Endothelial cell (in vitro differentiated cells): ENCODE measurements at regions not wholly inside any gene's neighbourhood (a gene's known extent, or its start where the extent isn't known, plus 50 kb on each side); places are given as distances from the start of the nearest gene placed in this dataset.

ENCODE experiments used
- DNase-seq: peaks from one replicate; pipeline ENCODE4 v3.0.0; 2021; ENCODE audit warnings: low spot score
- H3K27ac Mint-ChIP-seq: one replicate; pipeline ENCODE4 v1.8.0; 2021; ENCODE audit warnings: mixed read lengths, inconsistent platforms; ENCODE audit not compliant: unreplicated experiment
- H3K27me3 Mint-ChIP-seq: one replicate; pipeline ENCODE4 v1.8.0; 2021; ENCODE audit warnings: mild to moderate bottlenecking, moderate library complexity, mixed read lengths, inconsistent platforms; ENCODE audit not compliant: unreplicated experiment
- H3K36me3 Mint-ChIP-seq: one replicate; pipeline ENCODE4 v1.8.0; 2021; ENCODE audit warnings: mild to moderate bottlenecking, low read depth, mixed read lengths, inconsistent platforms; ENCODE audit not compliant: unreplicated experiment
- H3K4me1 Mint-ChIP-seq: one replicate; pipeline ENCODE4 v1.8.0; 2021; ENCODE audit warnings: mild to moderate bottlenecking, mixed read lengths, inconsistent platforms; ENCODE audit not compliant: unreplicated experiment
- H3K4me3 Mint-ChIP-seq: one replicate; pipeline ENCODE4 v1.8.0; 2021; ENCODE audit warnings: mild to moderate bottlenecking, mixed read lengths, inconsistent platforms; ENCODE audit not compliant: unreplicated experiment
- H3K9me3 Mint-ChIP-seq: one replicate; pipeline ENCODE4 v1.8.0; 2021; ENCODE audit warnings: mixed read lengths, inconsistent platforms; ENCODE audit not compliant: unreplicated experiment
- CTCF ChIP-seq: fragments of 200-600 bp; sonication (generic); IDR thresholded peaks from one replicate; pipeline ENCODE4 v1.5.0; 2021; ENCODE audit warnings: antibody characterized with exemption; ENCODE audit not compliant: unreplicated experiment

- DNase-seq = no peak
Observed at GRCh38 chr2:8256905-8257304, 425.0 kb upstream of the ID2 start.

GRCh38 chr2:8257502-8257901 is 424.4 kb upstream of the ID2 start:
- Mint-ChIP-seq H3K4me1 (peaks cover 28% of the 10 kb centered on the region), H3K4me3 (no peak overlapping the region), H3K27me3 (no peaks in the 10 kb centered on the region), H3K9me3 (no peaks in the 10 kb centered on the region), H3K36me3 (no peaks in the 10 kb centered on the region), H3K27ac (no peak overlapping the region)
- DNase-seq = no peak
- no peak for TF ChIP-seq CTCF

More at GRCh38 chr2:8256905-8257304, 425.0 kb upstream of the ID2 start:
- Mint-ChIP-seq H3K4me1 (peaks cover 24% of the 10 kb centered on the region), H3K4me3 (no peak overlapping the region), H3K27me3 (no peaks in the 10 kb centered on the region), H3K36me3 (no peaks in the 10 kb centered on the region), H3K27ac (no peak overlapping the region), H3K9me3 (no peaks in the 10 kb centered on the region)
- no peak for TF ChIP-seq CTCF

- H3K4me1 Mint-ChIP-seq = peaks cover 32% of the 10 kb centered on the region
- H3K4me3 Mint-ChIP-seq = no peak overlapping the region
- no peaks in the 10 kb centered on the region for H3K9me3 Mint-ChIP-seq
- no peak overlapping the region for H3K27ac Mint-ChIP-seq
- no peak for TF ChIP-seq CTCF
- H3K27me3 Mint-ChIP-seq = no peaks in the 10 kb centered on the region
- no peak for DNase-seq
- H3K36me3 Mint-ChIP-seq = no peaks in the 10 kb centered on the region
Observed at GRCh38 chr2:8258406-8258805, 423.4 kb upstream of the ID2 start.

- no peak for TF ChIP-seq CTCF
- Mint-ChIP-seq H3K9me3 (no peaks in the 10 kb centered on the region), H3K27ac (no peak overlapping the region), H3K27me3 (no peaks in the 10 kb centered on the region), H3K4me1 (peaks cover 40% of the 10 kb centered on the region), H3K36me3 (no peaks in the 10 kb centered on the region), H3K4me3 (no peak overlapping the region)
- DNase-seq = no peak
Observed at GRCh38 chr2:8259106-8259840, 422.6 kb upstream of the ID2 start.

GRCh38 chr2:8259841-8260178 is 422.0 kb upstream of the ID2 start:
- H3K27me3 Mint-ChIP-seq = no peaks in the 10 kb centered on the region
- DNase-seq = no peak
- no peak for TF ChIP-seq CTCF
- H3K9me3 Mint-ChIP-seq = no peaks in the 10 kb centered on the region
- peaks cover 45% of the 10 kb centered on the region for H3K4me1 Mint-ChIP-seq
- no peak overlapping the region for H3K27ac Mint-ChIP-seq
- H3K36me3 Mint-ChIP-seq = no peaks in the 10 kb centered on the region
- no peak overlapping the region for H3K4me3 Mint-ChIP-seq
